ENCODE measurements at regions not wholly inside any gene's neighbourhood (a gene's known extent, or its start where the extent isn't known, plus 50 kb on each side); places are given as distances from the start of the nearest gene placed in this dataset.
"Not testable (repeated sequence)": the region's sequence is repeated elsewhere in the genome, so short reads cannot be mapped to it uniquely, and the experiment has no call there.

DNA sequence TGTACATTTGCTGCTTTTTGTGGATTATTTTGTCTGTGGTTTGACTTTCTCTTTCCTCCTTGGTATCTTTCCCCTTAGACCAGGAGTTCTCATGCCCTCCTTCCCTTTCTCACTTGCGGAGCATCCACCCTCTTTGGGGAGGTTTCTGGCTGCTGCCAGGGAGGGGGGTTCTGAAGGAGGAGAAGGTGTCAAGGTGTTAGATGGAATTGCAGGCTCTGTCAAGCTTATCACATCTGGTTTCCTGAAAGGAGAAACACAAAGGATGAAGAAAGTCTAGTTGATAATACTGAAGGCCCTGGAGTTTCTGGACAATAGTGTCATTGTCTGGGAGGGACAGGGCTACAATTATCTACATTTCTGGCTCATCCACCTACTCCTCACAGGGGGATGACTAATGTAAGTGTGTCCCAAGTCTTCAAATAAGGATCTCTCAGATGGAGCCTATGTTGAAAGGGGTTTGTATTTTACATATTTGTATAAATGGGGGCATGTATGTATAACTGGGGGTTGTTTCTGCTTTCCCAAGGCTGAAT, 217.3 kb upstream of the CCDC196 start:
- no peak overlapping the region for H3K4me3 ChIP-seq
- no peaks in the 10 kb centered on the region for H3K4me1 ChIP-seq
- H3K27ac ChIP-seq = no peak overlapping the region
- H3K36me3 ChIP-seq = no peaks in the 10 kb centered on the region
- TF ChIP-seq, protein P1, sequence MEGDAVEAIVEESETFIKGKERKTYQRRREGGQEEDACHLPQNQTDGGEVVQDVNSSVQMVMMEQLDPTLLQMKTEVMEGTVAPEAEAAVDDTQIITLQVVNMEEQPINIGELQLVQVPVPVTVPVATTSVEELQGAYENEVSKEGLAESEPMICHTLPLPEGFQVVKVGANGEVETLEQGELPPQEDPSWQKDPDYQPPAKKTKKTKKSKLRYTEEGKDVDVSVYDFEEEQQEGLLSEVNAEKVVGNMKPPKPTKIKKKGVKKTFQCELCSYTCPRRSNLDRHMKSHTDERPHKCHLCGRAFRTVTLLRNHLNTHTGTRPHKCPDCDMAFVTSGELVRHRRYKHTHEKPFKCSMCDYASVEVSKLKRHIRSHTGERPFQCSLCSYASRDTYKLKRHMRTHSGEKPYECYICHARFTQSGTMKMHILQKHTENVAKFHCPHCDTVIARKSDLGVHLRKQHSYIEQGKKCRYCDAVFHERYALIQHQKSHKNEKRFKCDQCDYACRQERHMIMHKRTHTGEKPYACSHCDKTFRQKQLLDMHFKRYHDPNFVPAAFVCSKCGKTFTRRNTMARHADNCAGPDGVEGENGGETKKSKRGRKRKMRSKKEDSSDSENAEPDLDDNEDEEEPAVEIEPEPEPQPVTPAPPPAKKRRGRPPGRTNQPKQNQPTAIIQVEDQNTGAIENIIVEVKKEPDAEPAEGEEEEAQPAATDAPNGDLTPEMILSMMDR (IDR thresholded peaks at IDR 0.05) = no peak
- no peak for TF ChIP-seq POLR2A (IDR thresholded peaks at IDR 0.05)
- DNase-seq = no peak
- H3K9me3 ChIP-seq = no peaks in the 10 kb centered on the region
- H3K27me3 ChIP-seq = no peaks in the 10 kb centered on the region
- no peak for ATAC-seq
- WGBS, 4 donors = 71 to 87% (median 74%) methylated on average over 1 of the region's 1 CpG
- intact Hi-C loops (cut with DNase I) = no loop called here

- ATAC-seq (no peak), DNase-seq (no peak)
- Histone ChIP-seq H3K9me3 (no peaks in the 10 kb centered on the region), H3K4me3 (no peak overlapping the region), H3K27me3 (no peaks in the 10 kb centered on the region), H3K4me1 (no peaks in the 10 kb centered on the region), H3K36me3 (no peaks in the 10 kb centered on the region), H3K27ac (no peak overlapping the region)
- 82 to 90% (median 85%) methylated on average over 1 of the region's 1 CpG for WGBS, 4 donors
- TF ChIP-seq, protein P1 (IDR thresholded peaks at IDR 0.05) = no peak
- TF ChIP-seq POLR2A (IDR thresholded peaks at IDR 0.05) = no peak
- intact Hi-C loops (cut with DNase I) = no loop called here
Measured at GRCh38 chr14:66272221-66272620, 213.9 kb upstream of the CCDC196 start.

DNA sequence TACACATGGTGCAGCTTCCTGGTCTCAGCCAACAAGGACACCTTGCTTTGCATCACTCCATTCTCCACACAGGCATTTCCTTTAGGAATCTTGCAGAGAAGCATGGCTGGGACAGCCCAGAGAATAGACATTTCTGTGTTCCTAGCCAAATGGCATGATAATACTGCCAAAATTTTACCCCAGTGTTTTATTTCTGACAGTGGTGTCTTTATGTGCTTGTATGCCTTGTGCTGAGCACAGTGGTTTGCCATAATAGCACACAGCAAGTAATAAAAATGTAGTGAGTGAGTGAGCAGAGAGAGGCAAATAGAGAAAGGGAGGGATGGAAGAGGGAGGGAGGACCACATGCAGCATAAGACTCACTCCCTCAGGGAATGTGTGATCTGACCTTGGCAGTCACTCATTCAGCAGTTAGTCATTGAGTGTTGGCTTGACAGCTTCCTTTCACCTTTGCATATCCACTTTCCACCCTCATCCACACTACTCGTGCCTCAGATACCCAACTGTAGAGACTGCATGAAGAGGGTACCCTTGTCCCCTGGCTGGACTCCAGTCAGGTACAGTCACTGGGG, 212.8 kb upstream of the CCDC196 start:
- no peaks in the 10 kb centered on the region for H3K4me1 ChIP-seq
- no peak for DNase-seq
- no peaks in the 10 kb centered on the region for H3K27me3 ChIP-seq
- H3K36me3 ChIP-seq = no peaks in the 10 kb centered on the region
- no peak for TF ChIP-seq POLR2A (IDR thresholded peaks at IDR 0.05)
- TF ChIP-seq, protein P1 (IDR thresholded peaks at IDR 0.05) = no peak
- intact Hi-C loops (cut with DNase I) = no loop called here
- ATAC-seq = no peak
- H3K9me3 ChIP-seq = peaks cover 0 to 3% (median 0%) of the 10 kb centered on the region in 12 donors
- H3K27ac ChIP-seq = no peak overlapping the region
- H3K4me3 ChIP-seq = no peak overlapping the region
- WGBS, 4 donors = 0 to 46% (median 21%) methylated on average over 1 of the region's 1 CpG

GRCh38 chr14:66278418-66278817, 207.8 kb upstream of the CCDC196 start:
- H3K27me3 ChIP-seq; H3K4me3 ChIP-seq; H3K27ac ChIP-seq; DNase-seq; H3K36me3 ChIP-seq; intact Hi-C loops (cut with DNase I); H3K4me1 ChIP-seq; ATAC-seq: not testable (repeated sequence)
- 86 to 93% (median 90%) methylated on average over 3 of the region's 3 CpGs for WGBS, 4 donors
- peaks cover 0 to 17% (median 0%) of the 10 kb centered on the region in 12 donors for H3K9me3 ChIP-seq
